Panc1 (cell line): ENCODE measurements at regions not wholly inside any gene's neighbourhood (a gene's known extent, or its start where the extent isn't known, plus 50 kb on each side); places are given as distances from the start of the nearest gene placed in this dataset.

ENCODE experiments used
- ATAC-seq: fragments of 200-7000 bp; cut with Tn5 transposase; 2 replicates; pipeline ENCODE4 v1.9.1; 2020; ENCODE audit warnings: mild to moderate bottlenecking, moderate library complexity
- BruUV-seq: library from RNA; stranded (reverse); fragments of 400-500 nt; replicated peaks from 2 replicates; lab custom pipeline; 2021; lab: Mats Ljungman, UMichigan
- CTCF ChIA-PET: fragments of 300-600 bp; sonication (Branson Sonifier 250); formaldehyde crosslinking; loops from one replicate; lab custom pipeline; 2022; ENCODE audit warnings: antibody characterized with exemption; lab: Charles Lee
- POLR2A ChIA-PET: fragments of 300-600 bp; sonication (Branson Sonifier 250); formaldehyde crosslinking; loops from one replicate; lab custom pipeline; 2022; ENCODE audit warnings: antibody characterized with exemption; lab: Charles Lee
- DNase-seq: peaks from one replicate; pipeline ENCODE4 v3.0.0-alpha.2; 2010; ENCODE audit warnings: low read depth, low spot score
- H3K27ac ChIP-seq: 2 replicates; pipeline ENCODE4 v1.5.1; 2011; ENCODE audit warnings: mild to moderate bottlenecking, low read length, inconsistent platforms
- H3K27me3 ChIP-seq: fragments of 200-500 bp; sonication (Bioruptor generic); 2 replicates; pipeline ENCODE4 v1.6.0; 2014; ENCODE audit warnings: low read length, inconsistent platforms; ENCODE audit not compliant: control insufficient read depth, insufficient read depth
- H3K36me3 ChIP-seq: fragments of 200-500 bp; sonication (Bioruptor generic); 2 replicates; pipeline ENCODE4 v1.5.1; 2014; ENCODE audit warnings: inconsistent platforms, mild to moderate bottlenecking, low read length, moderate library complexity; ENCODE audit not compliant: control insufficient read depth, insufficient read depth
- H3K4me1 ChIP-seq: 2 replicates; pipeline ENCODE4 v1.5.1; 2011; ENCODE audit warnings: inconsistent platforms, mild to moderate bottlenecking, low read length, moderate library complexity; ENCODE audit not compliant: control insufficient read depth, insufficient read depth
- H3K4me3 ChIP-seq, 2 experiments: 2 replicates each; pipeline ENCODE4 v1.5.1; 2011 to 2012; ENCODE audit warnings: low read depth in 2 of 2, low read length in 2 of 2, mild to moderate bottlenecking in 2 of 2, inconsistent platforms in 1 of 2, moderate library complexity in 1 of 2
- H3K9me3 ChIP-seq: fragments of 200-500 bp; sonication (Bioruptor generic); 2 replicates; pipeline ENCODE4 v1.5.1; 2014; ENCODE audit warnings: low read depth, mild to moderate bottlenecking, inconsistent platforms, low read length, moderate library complexity; ENCODE audit not compliant: control insufficient read depth, insufficient read depth
- CTCF ChIP-seq: fragments of 450-650 bp; IDR thresholded peaks from 2 replicates; pipeline ENCODE4 v1.5.1; 2017; ENCODE audit warnings: mild to moderate bottlenecking
- POLR2AphosphoS5 ChIP-seq: IDR thresholded peaks from 2 replicates; pipeline ENCODE4 v1.6.1; 2012; ENCODE audit warnings: mild to moderate bottlenecking, low read depth, low read length, moderate library complexity
- REST ChIP-seq, 2 experiments: IDR thresholded peaks; 2 replicates each; pipeline ENCODE4 v1.6.1; 2011 to 2012; ENCODE audit warnings: low read depth in 2 of 2, control low read depth in 1 of 2, low read length in 1 of 2, mild to moderate bottlenecking in 1 of 2, moderate library complexity in 1 of 2; ENCODE audit not compliant: insufficient read depth in 1 of 2
- SIN3A ChIP-seq: IDR thresholded peaks from 2 replicates; pipeline ENCODE4 v1.6.1; 2012; ENCODE audit warnings: low read depth, mild to moderate bottlenecking, low read length, moderate library complexity, borderline replicate concordance; ENCODE audit not compliant: insufficient read depth
- TCF7L2 ChIP-seq: IDR thresholded peaks from 2 replicates; pipeline ENCODE4 v1.6.1; 2011; ENCODE audit warnings: mild to moderate bottlenecking, low read depth, low read length, inconsistent platforms
- in situ Hi-C: cut with HindIII; loops from 2 replicates; pipeline ENCODE4 v1.10.0; 2016; ENCODE audit warnings: low sequenced_read_pairs, low pct_unique_long_range_greater_than_20kb
- intact Hi-C: fragments of 100-400 bp; cut with micrococcal nuclease; formaldehyde crosslinking; loops from one replicate; pipeline ENCODE4 v1.10.0; 2022; ENCODE audit not compliant: unreplicated experiment

- Histone ChIP-seq H3K4me3 (no peak overlapping the region), H3K4me1 (no peaks in the 10 kb centered on the region), H3K27ac (no peak overlapping the region), H3K27me3 (no peaks in the 10 kb centered on the region), H3K9me3 (no peaks in the 10 kb centered on the region), H3K36me3 (no peaks in the 10 kb centered on the region)
- DNase-seq = no peak
- intact Hi-C loops (no loop called here), in situ Hi-C loops (no loop called here)
- POLR2A ChIA-PET = no interaction called here
- CTCF ChIA-PET = no interaction called here
- no peak for ATAC-seq
- BruUV-seq = no TSS peak
- no peak for TF ChIP-seq TCF7L2
- TF ChIP-seq REST (IDR thresholded peaks at IDR 0.05; ENCODE audit: insufficient read depth in 1 of 2, low read depth in 2 of 2, low read length in 1 of 2) = no peak
- TF ChIP-seq POLR2AphosphoS5 = no peak
- no peak for TF ChIP-seq CTCF
- no peak for TF ChIP-seq SIN3A
Observed at GRCh38 chr3:171535133-171535532, 74.9 kb upstream of the TNIK start.

GRCh38 chr3:171533702-171534101, 73.5 kb upstream of the TNIK start:
- in situ Hi-C loops = no loop called here
- no peak for ATAC-seq
- Histone ChIP-seq H3K4me1 (no peaks in the 10 kb centered on the region), H3K27ac (no peak overlapping the region), H3K9me3 (no peaks in the 10 kb centered on the region), H3K36me3 (no peaks in the 10 kb centered on the region), H3K4me3 (no peak overlapping the region), H3K27me3 (no peaks in the 10 kb centered on the region)
- no TSS peak for BruUV-seq
- POLR2A ChIA-PET = no interaction called here
- intact Hi-C loops = no loop called here
- TF ChIP-seq TCF7L2 (no peak), POLR2AphosphoS5 (no peak), REST (IDR thresholded peaks at IDR 0.05; ENCODE audit: insufficient read depth in 1 of 2, low read depth in 2 of 2, low read length in 1 of 2) (no peak), SIN3A (no peak), CTCF (no peak)
- no peak for DNase-seq
- CTCF ChIA-PET = interaction anchor here (0.7 kb wide), 1 partner anchor 535 kb away, joined by 5 read pairs; no protein-coding TSS in a partner anchor
